ENCODE measurements at regions not wholly inside any gene's neighbourhood (a gene's known extent, or its start where the extent isn't known, plus 50 kb on each side); places are given as distances from the start of the nearest gene placed in this dataset.

DNA sequence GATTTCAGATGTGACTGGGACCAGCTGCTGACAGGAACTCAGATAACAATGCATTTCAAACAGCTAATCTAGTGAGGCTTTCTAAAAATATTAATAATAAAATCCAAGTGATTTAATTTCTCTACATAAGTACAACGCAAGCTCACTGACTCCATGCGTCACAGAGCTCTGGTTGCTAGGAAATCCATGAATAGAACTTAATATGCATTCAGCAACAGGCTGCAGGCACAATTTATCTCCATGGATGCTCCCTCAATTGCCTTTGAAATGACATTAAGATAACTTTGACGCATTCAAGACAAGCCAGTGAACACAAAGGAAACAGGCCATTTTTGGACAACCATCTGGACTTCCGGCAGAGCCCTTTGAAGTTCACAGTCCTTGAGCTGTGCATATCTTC is 118.7 kb upstream of the COL1A2 start:
- in situ Hi-C loops (cut with HindIII; ENCODE audit: low pct_unique_long_range_greater_than_20kb, low sequenced_read_pairs) = loop anchor here (25.0 kb wide), 2 partner anchors 161 to 1411 kb away; no protein-coding TSS in a partner anchor
- peak; percentile 20 for DNase-seq (ENCODE audit: low read depth, low spot score)

DNA sequence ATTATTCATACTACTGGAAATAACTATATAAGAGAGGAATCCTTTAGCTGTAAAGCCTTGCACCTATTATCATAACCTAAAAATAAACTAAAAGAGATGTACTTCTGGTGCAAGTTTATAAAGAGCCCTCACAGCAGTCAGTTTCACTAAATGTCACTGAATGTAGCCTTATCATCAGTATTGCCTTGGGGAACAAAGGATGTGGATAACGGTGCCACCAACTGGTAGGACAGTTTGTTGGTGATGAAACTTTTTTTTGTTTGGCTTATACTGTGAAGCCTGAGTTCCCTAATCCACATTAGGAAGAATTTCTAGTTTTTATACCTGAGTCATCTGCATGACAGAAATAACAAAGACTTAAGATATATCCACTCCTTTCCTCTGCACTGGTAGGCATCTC is 117.9 kb upstream of the COL1A2 start:
- in situ Hi-C loops (cut with HindIII; ENCODE audit: low pct_unique_long_range_greater_than_20kb, low sequenced_read_pairs) = loop anchor here (25.0 kb wide), 2 partner anchors 161 to 1411 kb away; no protein-coding TSS in a partner anchor
- DNase-seq (ENCODE audit: low read depth, low spot score) = peak; percentile 76

DNA sequence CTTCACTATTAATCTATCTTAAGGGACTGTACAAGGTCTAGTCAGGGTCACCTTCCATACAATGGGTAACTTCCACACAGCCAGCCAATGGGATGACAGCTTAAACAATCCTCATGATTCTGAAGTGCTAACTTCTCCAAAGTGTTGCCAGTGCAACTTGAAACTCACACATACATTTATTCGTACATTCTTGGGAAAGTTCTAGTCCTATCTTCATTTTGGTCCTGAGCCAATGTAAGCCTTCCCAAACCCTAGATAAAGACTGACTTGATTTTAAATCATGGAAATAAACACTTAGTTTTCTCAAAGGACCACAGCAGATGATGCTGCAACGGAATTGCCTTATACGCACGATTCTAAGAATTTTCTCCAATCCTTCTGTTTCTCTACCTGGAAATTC is 117.5 kb upstream of the COL1A2 start:
- no peak for DNase-seq (ENCODE audit: low read depth, low spot score)
- in situ Hi-C loops (cut with HindIII; ENCODE audit: low pct_unique_long_range_greater_than_20kb, low sequenced_read_pairs) = loop anchor here (25.0 kb wide), 2 partner anchors 160 to 1410 kb away; no protein-coding TSS in a partner anchor

DNA sequence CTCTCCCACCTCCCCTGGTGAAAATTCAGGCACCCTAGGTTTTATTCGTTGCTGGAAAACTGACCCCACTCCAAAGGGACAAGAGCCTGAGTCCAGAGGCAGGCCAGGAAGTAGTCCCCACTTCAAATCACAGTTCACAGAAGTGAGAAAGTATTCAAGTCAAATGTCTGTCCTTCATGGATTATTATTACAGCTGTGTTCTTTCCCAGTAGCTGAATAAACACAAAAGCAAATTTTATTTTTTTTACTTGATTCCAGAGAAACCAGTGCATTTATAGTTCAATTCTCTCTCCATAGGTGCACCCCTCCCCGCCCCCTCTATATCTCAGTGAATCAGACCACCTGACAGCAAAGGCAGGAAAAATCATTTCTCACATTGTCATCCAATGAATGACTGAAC is 113.8 kb upstream of the COL1A2 start:
- in situ Hi-C loops (cut with HindIII; ENCODE audit: low pct_unique_long_range_greater_than_20kb, low sequenced_read_pairs) = loop anchor here (25.0 kb wide), 2 partner anchors 156 to 1406 kb away; no protein-coding TSS in a partner anchor
- DNase-seq (ENCODE audit: low read depth, low spot score) = no peak

DNA sequence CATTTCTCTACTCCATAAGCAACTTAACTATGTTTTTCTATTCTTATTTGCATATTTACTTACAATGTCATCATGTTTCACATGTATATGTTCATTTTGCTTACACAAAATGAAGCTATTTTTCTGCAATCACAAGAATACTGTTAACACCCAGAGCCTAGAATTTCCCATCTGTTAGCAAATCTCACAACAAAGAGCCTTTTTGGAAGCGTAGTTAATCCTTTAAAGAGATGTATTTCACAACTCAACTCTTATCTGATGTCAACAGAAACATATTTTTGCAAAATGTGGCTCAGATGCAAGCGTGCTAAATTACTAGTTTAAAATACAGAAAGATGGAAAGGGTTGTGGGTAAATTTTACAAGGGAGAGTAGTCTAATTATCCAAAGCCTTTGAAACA is 110.6 kb upstream of the COL1A2 start:
- in situ Hi-C loops (cut with HindIII; ENCODE audit: low pct_unique_long_range_greater_than_20kb, low sequenced_read_pairs) = loop anchor here (25.0 kb wide), 2 partner anchors 153 to 1403 kb away; no protein-coding TSS in a partner anchor
- peak; percentile 39 for DNase-seq (ENCODE audit: low read depth, low spot score)

DNA sequence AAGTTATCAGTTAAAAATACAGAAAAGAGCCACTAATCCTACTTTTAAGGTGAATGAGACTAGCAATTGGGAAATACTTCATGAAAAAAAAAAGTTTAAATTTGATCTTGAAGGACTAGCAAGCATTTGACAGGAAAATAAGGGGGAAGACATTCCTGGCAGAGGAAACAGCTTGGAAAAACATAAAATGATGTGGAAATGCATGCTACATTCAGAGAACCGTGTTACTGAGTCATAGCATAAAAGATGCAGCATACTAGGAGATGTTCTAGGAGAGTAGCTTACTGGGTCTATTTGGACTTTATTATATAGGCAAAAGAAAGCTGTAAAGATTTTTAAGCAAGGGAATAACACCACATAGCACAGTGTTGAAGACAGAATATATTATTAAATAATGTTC is 108.6 kb upstream of the COL1A2 start:
- no peak for DNase-seq (ENCODE audit: low read depth, low spot score)
- in situ Hi-C loops (cut with HindIII; ENCODE audit: low pct_unique_long_range_greater_than_20kb, low sequenced_read_pairs) = loop anchor here (25.0 kb wide), 2 partner anchors 151 to 1401 kb away; no protein-coding TSS in a partner anchor

DNA sequence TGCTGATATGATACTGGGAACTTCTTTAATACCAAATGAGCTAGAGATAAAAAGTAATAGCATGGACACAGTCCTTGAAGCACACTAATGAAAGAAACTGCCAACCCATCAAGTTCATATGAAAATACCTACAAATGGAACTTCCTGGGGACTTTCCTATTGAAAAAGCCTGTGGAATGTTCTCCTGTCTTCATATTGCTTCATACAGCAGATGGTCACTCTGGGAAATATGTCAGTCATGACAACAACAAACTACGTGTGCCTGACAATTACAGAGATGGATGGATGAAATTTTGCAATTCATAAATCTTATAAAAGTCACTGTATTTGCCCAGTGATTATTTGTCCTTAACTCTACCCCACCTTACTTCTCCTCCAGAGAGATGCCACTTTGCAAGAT is 106.6 kb upstream of the COL1A2 start:
- in situ Hi-C loops (cut with HindIII; ENCODE audit: low pct_unique_long_range_greater_than_20kb, low sequenced_read_pairs) = loop anchor here (25.0 kb wide), 2 partner anchors 149 to 1399 kb away; no protein-coding TSS in a partner anchor
- DNase-seq (ENCODE audit: low read depth, low spot score) = no peak

DNA sequence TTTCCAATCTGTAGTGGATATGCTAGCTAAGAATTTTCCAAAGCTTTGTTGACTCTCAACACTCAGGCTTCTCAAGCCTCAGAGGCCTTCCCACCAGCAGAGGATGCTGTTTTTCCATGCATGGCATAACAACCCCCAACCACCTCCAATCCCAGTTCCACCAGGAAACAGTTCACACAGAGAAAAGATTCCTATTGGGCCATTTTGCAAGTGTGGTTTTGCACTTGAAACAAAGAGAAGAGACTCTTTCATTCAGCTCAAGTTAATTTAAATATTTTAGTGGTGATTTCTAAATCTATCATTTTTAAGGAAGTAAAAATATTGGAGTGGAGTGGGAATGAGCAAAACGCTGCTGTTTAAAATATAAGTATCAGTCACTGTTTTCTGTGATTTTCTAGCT is 105.6 kb upstream of the COL1A2 start:
- DNase-seq (ENCODE audit: low read depth, low spot score) = peak; percentile 95
- in situ Hi-C loops (cut with HindIII; ENCODE audit: low pct_unique_long_range_greater_than_20kb, low sequenced_read_pairs) = loop anchor here (25.0 kb wide), 2 partner anchors 148 to 1398 kb away; no protein-coding TSS in a partner anchor

DNA sequence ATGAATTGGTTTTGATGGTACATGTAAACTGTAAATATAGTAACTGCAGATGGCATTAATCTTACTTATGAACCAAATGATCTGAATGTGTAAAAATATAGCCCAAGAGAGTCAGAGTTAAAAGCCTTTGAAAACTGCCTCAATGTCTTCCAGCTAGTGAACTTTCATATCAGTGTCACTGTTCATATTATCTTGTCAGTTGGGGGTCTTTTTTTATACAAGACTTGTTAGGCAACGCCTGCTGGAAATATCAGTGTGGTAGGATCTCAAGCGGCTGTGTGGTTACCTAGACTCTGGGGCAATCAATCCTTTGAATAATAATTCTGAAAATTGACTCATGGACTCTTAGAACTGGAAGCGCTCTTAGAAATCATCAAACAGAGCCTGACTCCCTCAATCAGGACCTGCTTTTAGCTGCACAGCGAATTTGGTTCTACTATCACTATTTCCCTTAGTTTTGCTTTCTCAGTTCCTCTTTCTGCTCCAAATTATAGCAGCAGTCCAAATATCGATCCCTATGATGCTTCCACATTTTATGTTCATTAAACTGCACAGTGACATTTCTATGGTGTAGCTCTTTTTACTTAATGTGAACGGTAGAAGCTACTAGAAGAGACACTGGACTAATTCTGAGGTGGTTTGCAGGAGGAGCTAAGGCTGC is 100.1 kb upstream of the COL1A2 start:
- in situ Hi-C loops (cut with HindIII; ENCODE audit: low pct_unique_long_range_greater_than_20kb, low sequenced_read_pairs) = loop anchor here (25.0 kb wide), 2 partner anchors 143 to 1393 kb away; no protein-coding TSS in a partner anchor
- no peak for DNase-seq (ENCODE audit: low read depth, low spot score)

DNA sequence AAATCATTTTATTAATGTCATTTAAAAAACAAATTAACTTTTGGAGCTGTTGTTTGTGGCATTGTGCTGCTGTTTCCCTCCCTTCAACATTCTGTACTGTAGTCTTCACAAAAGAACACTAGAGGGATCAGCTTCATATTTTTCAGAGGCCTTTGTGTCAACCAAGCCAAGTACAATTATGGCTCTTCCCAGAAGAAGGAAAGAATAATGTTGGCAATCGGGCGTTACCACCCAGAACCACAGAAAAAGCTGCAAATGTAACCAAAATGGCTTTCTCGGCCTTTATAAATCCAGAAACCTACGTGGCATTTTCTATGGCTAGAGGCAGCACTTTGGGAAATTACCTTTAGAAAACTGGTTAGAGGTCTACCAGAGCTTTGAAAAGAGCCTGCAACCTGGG is 98.8 kb upstream of the COL1A2 start:
- peak; percentile 85 for DNase-seq (ENCODE audit: low read depth, low spot score)
- in situ Hi-C loops (cut with HindIII; ENCODE audit: low pct_unique_long_range_greater_than_20kb, low sequenced_read_pairs) = loop anchor here (25.0 kb wide), 2 partner anchors 141 to 1391 kb away; no protein-coding TSS in a partner anchor

DNA sequence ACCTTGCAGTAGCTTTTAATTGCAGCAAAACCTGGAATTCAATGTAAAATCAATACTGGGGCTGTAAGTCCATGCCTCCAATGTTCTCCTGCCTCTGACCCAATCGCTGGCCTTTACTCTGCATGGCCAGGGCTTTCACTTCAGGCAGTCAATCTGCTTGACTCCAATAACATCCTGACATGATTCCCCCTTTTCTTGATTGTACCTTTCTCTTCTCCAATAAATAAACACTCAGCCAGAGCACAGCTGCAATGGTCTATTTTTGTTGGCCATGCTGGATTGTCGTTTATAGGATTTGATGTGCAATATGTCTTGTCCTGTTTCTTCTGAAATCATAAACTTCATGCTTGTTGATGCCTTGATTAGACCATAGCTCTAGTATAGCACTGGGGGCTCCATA is 97.8 kb upstream of the COL1A2 start:
- DNase-seq (ENCODE audit: low read depth, low spot score) = no peak
- in situ Hi-C loops (cut with HindIII; ENCODE audit: low pct_unique_long_range_greater_than_20kb, low sequenced_read_pairs) = loop anchor here (25.0 kb wide), 2 partner anchors 140 to 1390 kb away; no protein-coding TSS in a partner anchor

DNA sequence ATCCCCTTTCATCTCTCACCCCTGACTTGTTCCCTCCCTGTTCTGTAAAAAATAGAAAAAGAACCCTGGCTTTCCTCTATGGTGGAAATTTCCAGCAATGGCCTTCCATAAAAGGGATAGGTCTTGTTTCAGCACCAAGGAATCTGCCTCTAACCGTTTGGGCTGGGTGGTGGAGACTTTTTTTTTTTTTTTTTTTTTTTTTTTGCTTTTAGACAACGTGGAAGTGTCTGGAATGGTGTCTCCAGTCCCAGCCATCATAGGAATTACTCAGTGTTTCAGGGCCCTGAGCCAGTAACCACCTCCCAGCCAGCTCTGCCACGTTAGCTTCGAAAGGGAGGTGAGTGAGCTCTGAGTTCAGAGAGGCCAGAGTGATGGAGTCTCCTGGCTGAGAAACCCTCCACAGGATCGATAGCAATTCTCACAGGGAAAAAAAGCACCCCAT is 97.3 kb upstream of the COL1A2 start:
- in situ Hi-C loops (cut with HindIII; ENCODE audit: low pct_unique_long_range_greater_than_20kb, low sequenced_read_pairs) = loop anchor here (25.0 kb wide), 2 partner anchors 140 to 1390 kb away; no protein-coding TSS in a partner anchor
- no peak for DNase-seq (ENCODE audit: low read depth, low spot score)

DNA sequence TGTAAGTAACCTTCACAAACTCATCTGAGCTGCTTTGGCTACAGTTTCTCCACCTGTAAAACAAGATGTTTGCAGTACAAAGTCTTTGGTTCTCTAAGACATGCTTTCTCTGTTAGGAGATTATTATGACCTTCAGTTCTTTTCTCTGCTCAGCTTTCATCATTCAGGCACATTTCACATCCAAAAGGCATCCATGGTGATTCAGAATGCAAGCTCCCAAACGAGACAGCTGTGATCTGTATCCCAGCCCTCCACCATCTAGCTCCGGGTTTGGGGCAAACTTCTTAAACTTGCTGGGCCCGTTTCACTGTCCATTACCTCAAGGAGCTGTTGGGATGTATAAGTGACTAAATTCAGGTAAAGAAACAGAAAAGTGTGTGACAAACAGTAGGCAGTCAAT is 95.8 kb upstream of the COL1A2 start:
- no peak for DNase-seq (ENCODE audit: low read depth, low spot score)
- in situ Hi-C loops (cut with HindIII; ENCODE audit: low pct_unique_long_range_greater_than_20kb, low sequenced_read_pairs) = loop anchor here (25.0 kb wide), 2 partner anchors 138 to 1388 kb away; no protein-coding TSS in a partner anchor

DNA sequence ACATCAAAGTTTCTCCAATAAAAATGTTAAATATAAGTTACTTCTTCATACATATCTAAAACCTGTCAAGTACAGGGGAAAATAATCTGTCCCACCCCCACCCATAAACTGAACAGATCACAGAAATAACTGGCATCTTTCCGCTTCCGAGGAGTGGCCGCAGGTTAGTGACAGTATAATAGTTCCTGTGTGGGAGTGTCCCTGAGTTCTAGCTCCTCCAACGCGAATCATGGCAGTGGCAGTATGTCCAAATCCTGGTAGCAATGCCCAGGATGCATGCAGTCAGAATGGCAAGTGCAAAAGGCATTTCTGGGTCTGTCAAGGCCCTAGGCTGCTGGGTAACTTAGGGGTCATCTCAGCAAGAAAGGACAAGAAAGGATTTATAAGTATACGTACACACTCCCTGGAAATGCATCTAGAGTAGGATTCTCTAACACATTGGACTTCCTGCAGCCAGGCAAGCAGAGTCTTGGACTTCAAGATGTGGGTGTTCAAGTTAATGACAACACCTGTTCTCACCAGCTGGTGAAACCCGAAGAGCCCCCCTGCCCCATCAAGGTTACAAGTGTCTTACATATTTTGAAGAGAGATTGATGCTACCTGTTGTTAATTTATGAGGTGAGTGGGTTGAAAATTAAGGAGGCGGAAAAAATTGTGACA is 94.4 kb upstream of the COL1A2 start:
- in situ Hi-C loops (cut with HindIII; ENCODE audit: low pct_unique_long_range_greater_than_20kb, low sequenced_read_pairs) = no loop called here
- no peak for DNase-seq (ENCODE audit: low read depth, low spot score)

DNA sequence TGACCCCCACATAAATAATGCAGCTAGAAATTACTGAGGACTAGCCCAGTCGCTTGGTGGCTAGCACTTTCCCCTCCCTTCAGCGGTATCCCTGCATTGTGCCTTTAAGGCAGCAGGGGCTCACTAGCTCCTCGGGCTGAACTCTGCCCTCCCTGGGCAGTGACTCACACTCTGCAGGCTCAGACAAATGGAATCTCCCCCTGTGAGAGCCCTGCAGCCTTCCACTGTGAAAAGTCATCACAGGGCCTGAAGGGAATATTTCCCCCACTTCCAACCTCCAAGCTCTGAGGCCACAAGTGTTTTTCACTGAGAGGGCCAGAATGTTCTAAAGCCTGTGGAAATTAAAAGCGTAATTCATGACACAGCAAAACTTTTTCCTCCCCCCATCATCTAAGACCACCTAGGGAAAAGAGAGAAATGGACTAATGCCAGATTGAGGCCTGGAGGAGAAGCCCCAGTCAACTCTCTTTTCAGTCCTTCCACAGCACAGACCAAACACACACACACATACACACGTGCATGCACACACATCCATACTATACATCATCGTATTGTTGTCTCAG is 93.6 kb upstream of the COL1A2 start:
- DNase-seq (ENCODE audit: low read depth, low spot score) = peak; percentile 60
- in situ Hi-C loops (cut with HindIII; ENCODE audit: low pct_unique_long_range_greater_than_20kb, low sequenced_read_pairs) = no loop called here

DNA sequence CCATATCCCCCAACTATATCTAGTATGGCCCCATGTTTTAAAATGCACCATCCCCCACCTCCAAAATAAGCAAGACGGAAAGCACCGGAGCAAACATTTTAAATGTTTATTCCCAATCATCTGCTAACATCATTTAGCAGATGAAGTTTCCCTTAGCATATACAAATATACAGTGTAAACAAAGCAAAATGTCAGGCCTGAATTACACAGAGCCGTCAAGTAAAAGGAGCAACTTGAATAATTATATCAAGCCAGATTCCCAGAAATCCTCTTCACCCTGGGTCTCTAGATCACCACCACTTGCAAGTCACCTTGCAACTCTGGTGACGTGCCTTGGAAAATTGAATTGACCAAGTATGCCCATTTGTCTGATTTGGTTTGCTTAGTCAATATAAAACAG is 91.6 kb upstream of the COL1A2 start:
- in situ Hi-C loops (cut with HindIII; ENCODE audit: low pct_unique_long_range_greater_than_20kb, low sequenced_read_pairs) = no loop called here
- DNase-seq (ENCODE audit: low read depth, low spot score) = no peak

DNA sequence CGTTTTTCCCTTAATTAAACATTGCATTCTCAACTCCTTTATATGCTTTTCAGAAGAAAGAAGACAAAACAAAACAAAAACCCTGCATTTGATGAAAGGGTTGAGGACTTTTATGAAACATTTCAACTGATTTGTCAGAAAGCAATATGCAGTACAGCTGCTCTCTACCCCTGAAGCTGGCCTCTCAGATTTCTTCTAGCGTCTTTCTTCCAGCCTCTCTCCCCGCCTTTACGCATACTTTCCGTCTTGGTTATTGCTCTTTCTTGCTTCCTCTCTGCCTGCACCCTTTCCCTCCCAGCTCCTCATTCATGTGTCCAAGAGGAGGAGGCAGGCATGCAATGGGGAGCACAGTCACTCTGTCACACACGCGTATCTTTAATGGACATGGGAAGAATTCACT is 91.0 kb upstream of the COL1A2 start:
- DNase-seq (ENCODE audit: low read depth, low spot score) = no peak
- in situ Hi-C loops (cut with HindIII; ENCODE audit: low pct_unique_long_range_greater_than_20kb, low sequenced_read_pairs) = no loop called here

DNA sequence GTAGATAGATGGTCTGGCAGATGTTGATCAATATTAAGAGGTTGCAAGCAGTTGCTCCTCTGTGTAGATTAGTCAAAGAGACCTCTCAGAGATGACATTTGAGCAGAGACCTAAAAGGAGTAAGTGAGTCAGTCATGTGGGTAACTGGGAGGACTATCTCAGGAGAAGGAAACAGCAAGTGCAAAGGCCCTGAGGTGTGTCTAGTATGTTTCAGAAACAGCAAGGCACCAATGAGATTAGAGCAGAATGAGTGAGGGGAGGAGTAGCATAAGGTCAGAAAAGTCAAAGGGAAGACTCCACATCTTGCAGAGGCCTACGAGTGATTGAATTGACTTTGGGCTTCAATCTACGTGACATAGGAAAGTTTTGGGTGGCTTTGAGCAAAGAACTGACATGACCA is 89.8 kb upstream of the COL1A2 start:
- in situ Hi-C loops (cut with HindIII; ENCODE audit: low pct_unique_long_range_greater_than_20kb, low sequenced_read_pairs) = no loop called here
- no peak for DNase-seq (ENCODE audit: low read depth, low spot score)

Data from SK-MEL-5 (cell line).